Kasumi-1 (cell line): ENCODE measurements at regions not wholly inside any gene's neighbourhood (a gene's known extent, or its start where the extent isn't known, plus 50 kb on each side); places are given as distances from the start of the nearest gene placed in this dataset.

Experiments
- DNase-seq, 2 experiments: peaks; one replicate each; lab custom pipeline; 2025; lab: John Stamatoyannopoulos, UW

GRCh38 chr15:53305101-53305500, 454.4 kb downstream of the WDR72 start:
- DNase-seq, result no peak

DNA sequence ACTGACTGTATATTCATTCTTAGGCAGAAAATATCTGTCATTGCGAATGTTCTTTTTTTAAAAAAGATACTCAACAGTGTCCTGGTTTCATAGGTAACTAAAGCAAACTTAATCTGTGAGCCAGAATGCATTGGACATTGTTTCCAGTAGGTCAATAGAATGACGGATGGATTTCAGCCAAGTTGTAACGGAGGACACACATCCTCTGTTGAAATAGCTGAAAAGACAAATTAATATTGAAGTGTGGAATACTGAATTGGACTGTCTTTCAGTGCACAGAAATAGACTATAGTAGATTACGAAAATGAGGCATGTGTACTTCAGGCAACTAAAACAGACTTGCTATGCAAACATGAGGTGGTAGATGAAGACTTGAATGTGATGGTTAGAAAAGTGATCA, 461.6 kb downstream of the WDR72 start:
- DNase-seq, result no peak

DNA sequence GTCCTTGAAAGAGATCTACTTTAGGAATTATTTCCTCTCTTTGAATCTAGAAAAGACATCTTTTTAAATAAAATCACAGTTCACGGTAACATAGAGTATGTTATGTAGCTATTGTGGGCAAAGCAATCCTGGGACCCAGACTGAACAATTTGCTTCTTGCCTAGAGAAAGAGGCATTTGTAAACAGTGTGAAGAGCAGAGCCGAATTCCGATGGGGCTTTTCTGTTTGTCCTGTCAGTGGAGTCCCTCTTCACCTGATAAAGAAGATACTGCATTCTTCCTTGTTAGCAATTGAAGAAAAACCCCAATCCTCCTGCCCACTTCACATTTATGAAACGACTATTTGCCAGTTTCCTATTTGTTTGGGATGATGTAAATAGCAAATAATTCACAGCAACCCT, 462.9 kb downstream of the WDR72 start:
- DNase-seq, result no peak

DNA sequence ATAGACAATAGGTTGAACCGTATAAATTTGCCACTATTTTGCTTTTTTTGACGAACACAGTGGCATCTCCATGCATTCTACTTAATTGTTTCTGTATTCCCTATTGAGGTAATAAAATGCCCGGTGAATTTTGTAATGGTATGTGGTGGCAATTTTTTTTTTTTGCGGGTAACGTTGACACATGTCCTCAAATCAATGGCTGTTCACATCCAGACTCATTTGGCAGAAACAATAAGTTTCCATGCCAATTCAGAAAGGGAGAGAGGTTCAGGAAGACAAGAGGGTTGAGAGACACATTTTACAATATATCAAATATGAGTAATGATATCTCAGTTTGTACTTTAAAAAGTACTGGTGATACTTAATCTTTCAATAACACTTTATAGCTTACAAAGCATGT, 463.9 kb downstream of the WDR72 start:
- no peak for DNase-seq

- DNase-seq, result no peak
These were observed 470.9 kb downstream of the WDR72 start for GRCh38 chr15:53288542-53288941.

DNA sequence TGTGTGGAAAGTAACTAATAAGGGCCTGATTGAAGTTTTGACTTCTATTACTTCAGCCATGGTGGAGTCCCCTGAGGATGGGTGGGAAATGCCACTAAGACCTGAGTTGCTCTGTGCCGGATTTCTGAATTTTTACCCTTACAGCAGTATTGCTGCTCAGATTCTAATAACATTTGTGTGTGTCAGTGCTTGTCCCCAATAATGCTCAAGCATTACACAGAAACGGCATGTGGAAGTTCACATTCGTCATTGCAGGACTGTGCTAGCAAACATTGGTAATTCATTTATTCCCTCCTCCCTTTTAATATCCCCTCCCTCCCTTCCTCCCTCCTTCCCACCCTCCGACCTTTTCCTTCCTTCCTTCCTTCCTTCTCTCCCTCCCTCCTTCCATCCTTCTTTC, 484.5 kb upstream of the ONECUT1 start:
- no peak for DNase-seq

DNA sequence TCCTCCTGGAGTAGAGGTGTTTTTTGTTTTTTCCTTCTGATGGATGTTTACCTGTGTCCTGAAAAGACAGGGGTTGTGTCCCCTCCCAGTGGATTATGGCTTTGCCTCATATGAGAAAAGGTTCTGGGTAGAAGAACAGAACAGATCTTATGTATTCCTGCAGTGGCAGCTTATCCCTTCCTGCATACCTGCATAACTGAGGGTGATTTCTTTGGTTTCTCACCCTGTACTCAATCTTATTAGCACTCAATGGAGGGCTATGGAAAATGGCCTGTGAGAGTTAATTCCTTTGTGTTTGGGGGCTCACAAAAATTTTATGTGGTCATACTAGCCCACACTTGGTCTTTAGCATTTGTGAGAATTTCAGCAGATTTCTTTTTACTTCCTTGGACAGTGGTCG, 482.0 kb upstream of the ONECUT1 start:
- DNase-seq, result no peak

- DNase-seq, result no peak
These were observed 476.0 kb upstream of the ONECUT1 start for GRCh38 chr15:53266176-53266575.

DNA sequence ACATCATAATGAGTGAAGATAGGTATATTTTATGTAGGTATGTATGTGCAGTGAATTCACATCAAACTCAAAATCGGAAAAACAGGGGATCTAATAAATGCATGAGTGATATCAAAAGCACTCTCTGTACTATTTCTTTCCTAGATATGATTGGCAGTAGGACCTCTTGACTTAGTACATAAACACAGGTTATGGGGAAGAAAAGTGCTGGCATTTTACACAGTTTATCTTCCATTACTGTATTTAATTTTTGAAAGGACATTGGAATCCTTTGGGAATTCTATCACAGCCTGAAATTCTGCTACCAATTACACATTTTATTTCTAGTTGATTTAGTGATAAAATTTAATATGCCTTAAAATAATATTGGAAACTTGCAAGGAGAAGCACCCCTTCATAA, 470.5 kb upstream of the ONECUT1 start:
- no peak for DNase-seq

- DNase-seq, result no peak
These were observed 466.3 kb upstream of the ONECUT1 start for GRCh38 chr15:53256457-53256856.

DNA sequence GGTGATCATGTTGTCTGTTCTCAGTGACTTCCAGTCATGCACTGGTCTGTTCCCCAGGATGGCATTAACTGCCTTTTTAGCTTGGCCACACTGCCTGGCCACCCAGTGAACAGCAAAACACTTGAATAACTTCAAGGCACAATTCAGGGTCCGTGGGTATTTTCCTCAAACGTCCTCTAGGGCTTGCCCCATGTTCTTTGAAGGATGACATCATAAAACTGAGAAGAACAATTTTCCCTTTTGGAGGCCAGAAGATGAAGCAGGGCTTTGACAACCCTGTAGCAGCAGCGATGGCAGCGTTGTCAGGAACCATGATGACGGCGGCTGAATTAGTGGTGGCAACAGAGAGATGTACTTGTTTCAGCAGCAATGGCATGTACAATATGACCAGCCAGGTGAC, 465.9 kb upstream of the ONECUT1 start:
- no peak for DNase-seq

GRCh38 chr15:53251996-53252395, 461.9 kb upstream of the ONECUT1 start:
- DNase-seq, result no peak

DNA sequence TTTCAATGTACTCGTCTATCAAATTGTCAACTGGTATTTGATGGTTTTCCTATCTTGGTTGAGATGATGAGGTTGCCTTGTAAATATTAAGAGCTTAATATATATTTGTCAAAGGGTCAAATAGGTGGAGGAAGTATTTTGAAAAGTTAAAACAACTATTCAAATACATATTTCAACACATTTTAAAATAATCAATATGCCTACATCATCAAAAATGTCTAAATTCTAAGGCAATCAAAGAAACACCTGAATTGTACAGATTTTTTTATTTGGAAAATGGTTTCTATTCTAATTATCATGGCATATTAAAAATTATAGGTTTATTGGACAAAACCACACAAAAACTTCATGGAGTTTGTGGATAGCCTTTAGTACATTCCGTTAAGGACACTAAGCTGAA, 461.4 kb upstream of the ONECUT1 start:
- no peak for DNase-seq

- no peak for DNase-seq
These were observed 457.0 kb upstream of the ONECUT1 start for GRCh38 chr15:53247041-53247708.

DNA sequence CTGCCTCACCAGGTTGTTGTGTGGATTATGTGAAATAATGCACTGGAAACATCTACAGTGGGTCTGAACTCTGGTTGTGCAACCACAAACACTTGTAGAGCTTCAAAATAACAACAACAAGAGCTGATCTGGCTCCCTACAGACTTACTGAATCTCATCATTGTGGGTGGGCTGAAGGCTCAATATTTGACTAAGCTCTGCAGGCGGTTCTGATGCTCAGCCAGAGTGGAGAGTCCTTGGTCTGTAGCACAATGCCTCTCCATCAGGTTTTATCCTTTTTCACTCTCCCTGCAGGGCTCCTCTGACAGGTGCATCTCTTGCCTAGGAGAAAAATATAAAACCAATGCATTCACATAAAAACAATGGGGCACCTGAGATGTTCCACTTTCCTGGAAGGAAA, 456.3 kb upstream of the ONECUT1 start:
- no peak for DNase-seq

GRCh38 chr15:53233801-53234200, 443.7 kb upstream of the ONECUT1 start:
- DNase-seq, result no peak

DNA sequence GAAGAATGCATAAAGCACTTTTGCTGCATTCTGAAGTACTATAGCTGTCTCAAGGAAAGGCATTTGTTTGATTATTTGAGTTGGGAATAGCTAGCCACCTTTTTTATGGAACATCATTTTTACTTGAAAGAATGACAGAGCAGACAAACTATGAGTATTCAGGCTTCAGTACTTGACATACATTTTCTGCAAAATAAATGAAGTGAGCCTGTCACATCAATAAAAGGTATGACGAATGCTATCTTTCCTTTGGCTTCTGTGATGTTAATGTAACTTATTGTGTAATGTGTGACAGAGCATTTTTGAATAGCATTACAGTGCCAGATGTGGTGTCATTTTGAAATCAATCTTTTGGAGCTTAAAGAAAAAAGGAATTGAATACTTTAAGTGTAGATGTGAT, 440.3 kb upstream of the ONECUT1 start:
- no peak for DNase-seq

GRCh38 chr15:53226559-53226958, 436.4 kb upstream of the ONECUT1 start:
- DNase-seq, result no peak

DNA sequence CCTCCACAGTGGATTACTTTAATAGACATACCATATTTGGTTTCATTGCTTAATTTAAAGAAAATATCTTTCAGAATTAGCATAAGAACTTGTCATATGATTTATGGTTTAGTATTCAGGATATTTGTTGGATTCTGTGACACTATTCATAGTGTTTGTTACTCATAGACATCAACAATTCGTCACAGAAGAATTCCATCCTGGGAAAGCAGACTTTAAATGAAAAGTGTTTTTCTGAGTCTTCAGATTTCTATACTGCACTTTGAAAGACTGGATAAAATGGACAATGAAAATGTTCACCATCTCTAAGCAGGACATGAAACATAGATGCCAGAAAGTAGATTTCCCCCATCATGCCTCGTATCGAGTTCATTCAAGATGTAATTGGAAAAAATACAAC, 435.6 kb upstream of the ONECUT1 start:
- no peak for DNase-seq

DNA sequence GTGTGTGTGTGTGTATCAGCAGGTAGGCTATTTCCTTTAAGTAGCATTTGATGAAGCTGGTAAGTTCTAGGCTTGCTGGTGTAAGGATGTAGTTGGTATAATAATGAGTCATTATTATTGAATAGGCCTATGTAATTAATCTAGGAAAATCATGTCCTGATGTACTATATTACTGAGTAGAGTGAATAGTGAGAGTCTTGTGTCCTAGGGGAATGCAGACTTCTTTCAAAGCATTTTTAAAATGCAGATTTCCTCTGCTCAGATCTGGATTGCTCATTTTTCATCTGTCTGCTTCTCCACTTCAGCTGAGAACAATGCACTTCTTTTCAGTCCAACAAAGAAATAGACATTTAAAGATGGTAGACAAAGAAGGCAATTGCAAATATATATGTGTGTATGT, 434.2 kb upstream of the ONECUT1 start:
- DNase-seq, result no peak

- DNase-seq, result no peak
These were observed 433.7 kb upstream of the ONECUT1 start for GRCh38 chr15:53223815-53224214.

GRCh38 chr15:53218666-53219580, 428.8 kb upstream of the ONECUT1 start:
- DNase-seq, result no peak

- DNase-seq, result no peak
These were observed 425.9 kb upstream of the ONECUT1 start for GRCh38 chr15:53216036-53216435.

- DNase-seq, result no peak
These were observed 423.2 kb upstream of the ONECUT1 start for GRCh38 chr15:53213336-53213735.
